ENCODE measurements at regions not wholly inside any gene's neighbourhood (a gene's known extent, or its start where the extent isn't known, plus 50 kb on each side); places are given as distances from the start of the nearest gene placed in this dataset.
"Not testable (repeated sequence)": the region's sequence is repeated elsewhere in the genome, so short reads cannot be mapped to it uniquely, and the experiment has no call there.

- no peak overlapping the region for H3K27ac Mint-ChIP-seq
- Histone ChIP-seq H3K27me3 (replicated peaks in 1 of 4; ENCODE audit: control extremely low read depth in 1 of 4, control insufficient read depth in 3 of 4, insufficient read depth in 4 of 4, low read length in 3 of 4) (no peaks in the 10 kb centered on the region), H3K36me3 (replicated peaks in 1 of 2; ENCODE audit: control extremely low read depth in 1 of 2, control insufficient read depth in 1 of 2, extremely low read depth in 1 of 2, insufficient read depth in 2 of 2, low read length in 1 of 2) (no peaks in the 10 kb centered on the region), H3K9me3 (ENCODE audit: control extremely low read depth in 1 of 3, control insufficient read depth in 2 of 3, insufficient read depth in 1 of 3, low read length in 2 of 3) (no peaks in the 10 kb centered on the region), H3K27ac (ENCODE audit: low read length in 2 of 2) (no peak overlapping the region), H3K79me2 (ENCODE audit: control insufficient read depth, insufficient read depth, low read length) (no peaks in the 10 kb centered on the region), H4K20me1 (ENCODE audit: control insufficient read depth, insufficient read depth, low read length, poor library complexity, severe bottlenecking) (no peaks in the 10 kb centered on the region), H3K9ac (ENCODE audit: low read length) (no peak overlapping the region), H2AFZ (ENCODE audit: insufficient read depth, low read depth, low read length, poor library complexity, severe bottlenecking) (no peak overlapping the region), H3K4me1 (ENCODE audit: control insufficient read depth in 2 of 2, insufficient read depth in 2 of 2, low read length in 2 of 2) (no peaks in the 10 kb centered on the region), H3K4me3 (ENCODE audit: control extremely low read depth in 1 of 5, extremely low read depth in 1 of 5, insufficient read depth in 1 of 5, low read depth in 2 of 5, low read length in 4 of 5) (no peak overlapping the region), H3K4me2 (replicated peaks; ENCODE audit: low read depth, low read length, poor library complexity, severe bottlenecking) (no peak overlapping the region)
- H3K4me3 Mint-ChIP-seq: no peak overlapping the region
- intact Hi-C loops (cut with micrococcal nuclease): no loop called here
- 73% methylated on average over 4 of the region's 4 CpGs for WGBS (ENCODE audit: insufficient coverage)
- no peaks in the 10 kb centered on the region for H3K9me3 Mint-ChIP-seq (ENCODE audit: insufficient read depth)
- no peaks in the 10 kb centered on the region for H3K4me1 Mint-ChIP-seq
- TF ChIP-seq EZH2 (IDR thresholded peaks at IDR 0.05; ENCODE audit: borderline replicate concordance, insufficient read depth, low read depth, low read length, poor library complexity, severe bottlenecking): no peak
- TF ChIP-seq, protein P1, sequence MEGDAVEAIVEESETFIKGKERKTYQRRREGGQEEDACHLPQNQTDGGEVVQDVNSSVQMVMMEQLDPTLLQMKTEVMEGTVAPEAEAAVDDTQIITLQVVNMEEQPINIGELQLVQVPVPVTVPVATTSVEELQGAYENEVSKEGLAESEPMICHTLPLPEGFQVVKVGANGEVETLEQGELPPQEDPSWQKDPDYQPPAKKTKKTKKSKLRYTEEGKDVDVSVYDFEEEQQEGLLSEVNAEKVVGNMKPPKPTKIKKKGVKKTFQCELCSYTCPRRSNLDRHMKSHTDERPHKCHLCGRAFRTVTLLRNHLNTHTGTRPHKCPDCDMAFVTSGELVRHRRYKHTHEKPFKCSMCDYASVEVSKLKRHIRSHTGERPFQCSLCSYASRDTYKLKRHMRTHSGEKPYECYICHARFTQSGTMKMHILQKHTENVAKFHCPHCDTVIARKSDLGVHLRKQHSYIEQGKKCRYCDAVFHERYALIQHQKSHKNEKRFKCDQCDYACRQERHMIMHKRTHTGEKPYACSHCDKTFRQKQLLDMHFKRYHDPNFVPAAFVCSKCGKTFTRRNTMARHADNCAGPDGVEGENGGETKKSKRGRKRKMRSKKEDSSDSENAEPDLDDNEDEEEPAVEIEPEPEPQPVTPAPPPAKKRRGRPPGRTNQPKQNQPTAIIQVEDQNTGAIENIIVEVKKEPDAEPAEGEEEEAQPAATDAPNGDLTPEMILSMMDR (IDR thresholded peaks at IDR 0.05): no peak
- POLR2A ChIA-PET: no interaction called here
- DNase-seq (no peak), ATAC-seq (ENCODE audit: low read depth) (no peak)
- H3K27me3 Mint-ChIP-seq: no peaks in the 10 kb centered on the region
- CTCF ChIA-PET: no interaction called here
Observed at GRCh38 chr1:78334952-78335351, 155.8 kb upstream of the PTGFR start.

- intact Hi-C loops (cut with micrococcal nuclease); H3K9me3 Mint-ChIP-seq (ENCODE audit: insufficient read depth); ATAC-seq (ENCODE audit: low read depth); CTCF ChIA-PET; H4K20me1 ChIP-seq (ENCODE audit: control insufficient read depth, insufficient read depth, low read length, poor library complexity, severe bottlenecking); H3K27me3 Mint-ChIP-seq; H3K4me1 Mint-ChIP-seq; H3K27me3 ChIP-seq (replicated peaks in 1 of 4; ENCODE audit: control extremely low read depth in 1 of 4, control insufficient read depth in 3 of 4, insufficient read depth in 4 of 4, low read length in 3 of 4); DNase-seq; H3K4me3 ChIP-seq (ENCODE audit: control extremely low read depth in 1 of 5, extremely low read depth in 1 of 5, insufficient read depth in 1 of 5, low read depth in 2 of 5, low read length in 4 of 5); H3K4me3 Mint-ChIP-seq; H3K4me2 ChIP-seq (replicated peaks; ENCODE audit: low read depth, low read length, poor library complexity, severe bottlenecking); H3K9ac ChIP-seq (ENCODE audit: low read length); H2AFZ ChIP-seq (ENCODE audit: insufficient read depth, low read depth, low read length, poor library complexity, severe bottlenecking); H3K79me2 ChIP-seq (ENCODE audit: control insufficient read depth, insufficient read depth, low read length); H3K27ac ChIP-seq (ENCODE audit: low read length in 2 of 2); H3K4me1 ChIP-seq (ENCODE audit: control insufficient read depth in 2 of 2, insufficient read depth in 2 of 2, low read length in 2 of 2); H3K36me3 ChIP-seq (replicated peaks in 1 of 2; ENCODE audit: control extremely low read depth in 1 of 2, control insufficient read depth in 1 of 2, extremely low read depth in 1 of 2, insufficient read depth in 2 of 2, low read length in 1 of 2); H3K27ac Mint-ChIP-seq; H3K9me3 ChIP-seq (ENCODE audit: control extremely low read depth in 1 of 3, control insufficient read depth in 2 of 3, insufficient read depth in 1 of 3, low read length in 2 of 3); POLR2A ChIA-PET: not testable (repeated sequence)
- no CpG with 5 or more reads among the region's 3 CpGs for WGBS (ENCODE audit: insufficient coverage)
Observed at GRCh38 chr1:78336751-78337150, 154.0 kb upstream of the PTGFR start.

Measured in B cell (primary cell).